WTC11 (cell line): ENCODE measurements at regions not wholly inside any gene's neighbourhood (a gene's known extent, or its start where the extent isn't known, plus 50 kb on each side); places are given as distances from the start of the nearest gene placed in this dataset.

Experiments used
- ATAC-seq: fragments of 200-7000 bp; cut with Tn5 transposase; 2 replicates; pipeline ENCODE4 v1.10.0; 2021; ENCODE audit warnings: mild to moderate bottlenecking, moderate library complexity
- CTCF ChIA-PET: fragments of 300-600 bp; sonication (Branson Sonifier 250); formaldehyde crosslinking; loops from one replicate; lab custom pipeline; 2021; ENCODE audit warnings: antibody characterized with exemption; lab: Charles Lee
- POLR2A ChIA-PET: fragments of 350-600 bp; sonication (Branson Sonifier 250); formaldehyde crosslinking; loops from one replicate; lab custom pipeline; 2021; ENCODE audit warnings: antibody characterized with exemption; lab: Charles Lee
- DNase-seq: peaks from one replicate; pipeline ENCODE4 v3.0.0; 2021; ENCODE audit warnings: low spot score
- H3K27ac Mint-ChIP-seq: 2 replicates; pipeline ENCODE4 v1.8.0; 2021; ENCODE audit warnings: mixed read lengths
- H3K27me3 Mint-ChIP-seq: 2 replicates; pipeline ENCODE4 v1.8.0; 2021; ENCODE audit warnings: low read depth, mild to moderate bottlenecking, moderate library complexity, mixed read lengths
- H3K36me3 Mint-ChIP-seq: 2 replicates; pipeline ENCODE4 v1.8.0; 2021; ENCODE audit warnings: mixed read lengths
- H3K4me1 Mint-ChIP-seq: 2 replicates; pipeline ENCODE4 v1.8.0; 2022; ENCODE audit warnings: mixed read lengths
- H3K4me3 Mint-ChIP-seq: 2 replicates; pipeline ENCODE4 v1.8.0; 2021; ENCODE audit warnings: mild to moderate bottlenecking, moderate library complexity, mixed read lengths
- H3K9me3 Mint-ChIP-seq: 2 replicates; pipeline ENCODE4 v1.8.0; 2021; ENCODE audit warnings: mixed read lengths
- CREB1 ChIP-seq: sonication (generic); formaldehyde crosslinking; IDR thresholded peaks from 2 replicates; pipeline ENCODE4 v1.8.0; 2023; ENCODE audit warnings: mild to moderate bottlenecking, missing genetic modification reagents
- ELF4 ChIP-seq: sonication (generic); formaldehyde crosslinking; IDR thresholded peaks from 2 replicates; pipeline ENCODE4 v1.8.1; 2022; ENCODE audit warnings: low read depth, mild to moderate bottlenecking, moderate library complexity, missing genetic modification reagents
- FOXK1 ChIP-seq: sonication (generic); formaldehyde crosslinking; IDR thresholded peaks from 2 replicates; pipeline ENCODE4 v1.8.0; 2022; ENCODE audit warnings: mild to moderate bottlenecking, moderate library complexity, missing genetic modification reagents
- FOXP4 ChIP-seq: sonication (generic); formaldehyde crosslinking; IDR thresholded peaks from 2 replicates; pipeline ENCODE4 v1.8.0; 2022; ENCODE audit warnings: mild to moderate bottlenecking, missing genetic modification reagents
- JUN ChIP-seq: sonication (generic); formaldehyde crosslinking; IDR thresholded peaks from 2 replicates; pipeline ENCODE4 v1.8.0; 2023; ENCODE audit warnings: mild to moderate bottlenecking, missing genetic modification reagents
- MAX ChIP-seq: sonication (generic); formaldehyde crosslinking; IDR thresholded peaks from 2 replicates; pipeline ENCODE4 v1.8.0; 2022; ENCODE audit warnings: mild to moderate bottlenecking, missing genetic modification reagents
- MYBL2 ChIP-seq: sonication (generic); formaldehyde crosslinking; IDR thresholded peaks from 2 replicates; pipeline ENCODE4 v1.8.1; 2023; ENCODE audit warnings: mild to moderate bottlenecking, moderate library complexity, missing genetic modification reagents
- NR1H2 ChIP-seq: sonication (generic); formaldehyde crosslinking; IDR thresholded peaks from 2 replicates; pipeline ENCODE4 v1.9.0; 2021; ENCODE audit warnings: mild to moderate bottlenecking, moderate library complexity, missing genetic modification reagents
- NR2C2 ChIP-seq: sonication (generic); formaldehyde crosslinking; IDR thresholded peaks from 2 replicates; pipeline ENCODE4 v1.8.0; 2022; ENCODE audit warnings: mild to moderate bottlenecking, missing genetic modification reagents
- PRDM15 ChIP-seq: sonication (generic); formaldehyde crosslinking; IDR thresholded peaks from 2 replicates; pipeline ENCODE4 v1.8.0; 2022; ENCODE audit warnings: missing genetic modification reagents
- RORB ChIP-seq: fragments of 250-450 bp; sonication (Bioruptor Pico); IDR thresholded peaks from 2 replicates; pipeline ENCODE4 v1.9.0; 2021; ENCODE audit warnings: mild to moderate bottlenecking
- SMAD4 ChIP-seq: sonication (generic); formaldehyde crosslinking; IDR thresholded peaks from 2 replicates; pipeline ENCODE4 v1.8.0; 2022; ENCODE audit warnings: mild to moderate bottlenecking, missing genetic modification reagents
- STAT6 ChIP-seq: sonication (generic); formaldehyde crosslinking; conservative IDR thresholded peaks from 2 replicates; pipeline ENCODE4 v1.8.1; 2023; ENCODE audit warnings: mild to moderate bottlenecking, low read depth, missing genetic modification reagents, moderate library complexity
- TEAD1 ChIP-seq: sonication (generic); formaldehyde crosslinking; IDR thresholded peaks from 2 replicates; pipeline ENCODE4 v1.8.0; 2022; ENCODE audit warnings: mild to moderate bottlenecking, missing genetic modification reagents
- TEAD4 ChIP-seq: sonication (generic); formaldehyde crosslinking; IDR thresholded peaks from 2 replicates; pipeline ENCODE4 v1.8.0; 2022; ENCODE audit warnings: mild to moderate bottlenecking, missing genetic modification reagents
- ZNF121 ChIP-seq: sonication (generic); formaldehyde crosslinking; IDR thresholded peaks from 2 replicates; pipeline ENCODE4 v1.8.0; 2023; ENCODE audit warnings: missing genetic modification reagents
- ZNF219 ChIP-seq: sonication (generic); formaldehyde crosslinking; IDR thresholded peaks from 2 replicates; pipeline ENCODE4 v1.8.0; 2023; ENCODE audit warnings: missing genetic modification reagents, mild to moderate bottlenecking, borderline replicate concordance
- TF ChIP-seq, protein P1 (sequence below): sonication (generic); formaldehyde crosslinking; IDR thresholded peaks from 2 replicates; pipeline ENCODE4 v1.8.1; 2023; ENCODE audit warnings: mild to moderate bottlenecking, missing genetic modification reagents, moderate library complexity
- TF ChIP-seq, protein P2 (sequence below): sonication (generic); formaldehyde crosslinking; IDR thresholded peaks from 2 replicates; pipeline ENCODE4 v1.8.1; 2022; ENCODE audit warnings: missing genetic modification reagents, borderline replicate concordance
- TF ChIP-seq, protein P3 (sequence below): sonication (generic); formaldehyde crosslinking; conservative IDR thresholded peaks from 2 replicates; pipeline ENCODE4 v1.8.1; 2022; ENCODE audit warnings: mild to moderate bottlenecking, missing genetic modification reagents

DNA sequence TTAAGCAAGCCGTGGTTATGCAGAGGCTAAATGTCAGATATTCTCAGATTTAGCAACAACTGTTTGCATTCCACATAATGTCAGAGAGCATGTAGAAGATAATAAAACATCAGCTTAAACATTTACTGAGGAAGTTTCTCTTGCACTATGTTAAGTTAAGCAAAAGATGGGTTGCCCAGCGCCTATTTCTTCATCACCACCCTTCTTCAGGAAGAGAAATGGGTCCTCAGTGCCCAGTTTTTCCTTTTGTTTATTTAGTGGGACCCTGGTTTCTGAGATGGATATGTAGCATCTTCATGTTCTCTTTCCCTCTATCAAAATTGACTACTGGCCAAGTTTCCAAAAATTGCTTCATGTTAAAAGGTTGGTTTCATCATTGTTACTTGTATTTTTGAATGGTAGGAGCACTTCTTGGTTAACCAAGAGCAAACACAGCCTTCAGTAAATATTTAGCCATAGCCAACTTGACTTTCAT is 356.8 kb downstream of the RFC3 start:
- ChIA-PET CTCF (no interaction called here), POLR2A (no interaction called here)
- no peak overlapping the region for H3K4me3 Mint-ChIP-seq
- no peaks in the 10 kb centered on the region for H3K36me3 Mint-ChIP-seq
- H3K9me3 Mint-ChIP-seq, result no peaks in the 10 kb centered on the region
- H3K4me1 Mint-ChIP-seq, result peaks cover 15% of the 10 kb centered on the region
- H3K27me3 Mint-ChIP-seq, result no peaks in the 10 kb centered on the region; the same call in 1 of the 2 replicates
- ATAC-seq, result no peak
- TF ChIP-seq SMAD4 (CRISPR knock-in tag), result no peak
- TF ChIP-seq FOXP4 (CRISPR knock-in tag), result no peak
- no peak for TF ChIP-seq ZNF219 (CRISPR knock-in tag)
- no peak for TF ChIP-seq CREB1
- TF ChIP-seq, protein P1, sequence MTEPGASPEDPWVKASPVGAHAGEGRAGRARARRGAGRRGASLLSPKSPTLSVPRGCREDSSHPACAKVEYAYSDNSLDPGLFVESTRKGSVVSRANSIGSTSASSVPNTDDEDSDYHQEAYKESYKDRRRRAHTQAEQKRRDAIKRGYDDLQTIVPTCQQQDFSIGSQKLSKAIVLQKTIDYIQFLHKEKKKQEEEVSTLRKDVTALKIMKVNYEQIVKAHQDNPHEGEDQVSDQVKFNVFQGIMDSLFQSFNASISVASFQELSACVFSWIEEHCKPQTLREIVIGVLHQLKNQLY (CRISPR knock-in tag), result no peak
- TF ChIP-seq ZNF121 (CRISPR knock-in tag), result no peak
- TF ChIP-seq TEAD1, result no peak
- TF ChIP-seq STAT6 (CRISPR knock-in tag), result no peak
- no peak for DNase-seq
- H3K27ac Mint-ChIP-seq, result no peak overlapping the region

DNA sequence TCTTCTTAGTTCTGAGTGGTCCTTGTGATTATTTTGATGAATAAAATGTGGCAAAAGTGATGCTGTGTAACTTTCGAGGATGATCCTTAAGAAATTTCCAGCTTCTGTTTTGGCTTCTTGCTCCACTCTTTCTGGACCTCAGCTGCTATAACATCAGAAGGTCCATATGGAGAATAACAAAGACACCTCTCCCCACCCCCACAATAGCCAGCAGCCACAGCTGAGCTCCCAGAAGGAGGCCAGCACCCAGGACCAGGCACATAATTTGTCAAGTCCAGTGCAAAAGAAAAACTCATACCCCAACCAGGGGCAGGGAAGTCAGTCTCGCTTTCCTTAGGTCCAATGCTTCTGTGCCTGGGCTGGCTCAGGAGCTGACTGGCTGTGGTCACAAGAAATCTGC is 357.6 kb downstream of the RFC3 start:
- no peak for DNase-seq
- Mint-ChIP-seq H3K4me3 (no peak overlapping the region), H3K9me3 (no peaks in the 10 kb centered on the region), H3K27ac (no peak overlapping the region), H3K4me1 (peaks cover 20% of the 10 kb centered on the region), H3K36me3 (no peaks in the 10 kb centered on the region), H3K27me3 (no peaks in the 10 kb centered on the region; the same call in 1 of the 2 replicates)
- ChIA-PET CTCF (no interaction called here), POLR2A (no interaction called here)
- TF ChIP-seq TEAD4, result no peak
- TF ChIP-seq MYBL2 (CRISPR knock-in tag), result no peak
- no peak for TF ChIP-seq NR1H2 (CRISPR knock-in tag)
- TF ChIP-seq NR2C2 (CRISPR knock-in tag), result no peak
- no peak for TF ChIP-seq MAX
- TF ChIP-seq ELF4 (CRISPR knock-in tag), result no peak
- TF ChIP-seq, protein P2, sequence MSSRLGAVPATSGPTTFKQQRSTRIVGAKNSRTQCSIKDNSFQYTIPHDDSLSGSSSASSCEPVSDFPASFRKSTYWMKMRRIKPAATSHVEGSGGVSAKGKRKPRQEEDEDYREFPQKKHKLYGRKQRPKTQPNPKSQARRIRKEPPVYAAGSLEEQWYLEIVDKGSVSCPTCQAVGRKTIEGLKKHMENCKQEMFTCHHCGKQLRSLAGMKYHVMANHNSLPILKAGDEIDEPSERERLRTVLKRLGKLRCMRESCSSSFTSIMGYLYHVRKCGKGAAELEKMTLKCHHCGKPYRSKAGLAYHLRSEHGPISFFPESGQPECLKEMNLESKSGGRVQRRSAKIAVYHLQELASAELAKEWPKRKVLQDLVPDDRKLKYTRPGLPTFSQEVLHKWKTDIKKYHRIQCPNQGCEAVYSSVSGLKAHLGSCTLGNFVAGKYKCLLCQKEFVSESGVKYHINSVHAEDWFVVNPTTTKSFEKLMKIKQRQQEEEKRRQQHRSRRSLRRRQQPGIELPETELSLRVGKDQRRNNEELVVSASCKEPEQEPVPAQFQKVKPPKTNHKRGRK (CRISPR knock-in tag), result no peak
- no peak for ATAC-seq

DNA sequence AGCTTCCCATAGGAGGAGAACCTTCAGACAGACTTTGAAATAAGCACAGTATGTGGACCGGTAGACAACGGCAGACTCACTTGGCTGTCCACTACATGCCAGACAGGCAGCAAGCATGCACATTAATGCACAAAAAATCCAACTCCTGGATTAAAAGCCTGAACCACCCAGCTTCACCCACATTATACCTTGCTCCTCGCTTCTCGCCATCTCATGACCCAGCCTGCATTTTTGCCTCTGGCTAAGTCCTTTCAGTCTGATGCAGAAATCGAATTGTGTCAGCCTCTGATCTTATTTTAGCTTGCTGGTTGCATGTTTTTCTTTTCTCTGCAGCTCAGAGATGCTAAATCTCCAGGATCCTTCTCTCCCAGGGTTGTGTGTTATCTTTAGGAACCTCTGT is 358.7 kb downstream of the RFC3 start:
- Mint-ChIP-seq H3K27me3 (no peaks in the 10 kb centered on the region; the same call in 1 of the 2 replicates), H3K4me1 (peaks cover 20% of the 10 kb centered on the region), H3K4me3 (no peak overlapping the region), H3K27ac (no peak overlapping the region), H3K9me3 (no peaks in the 10 kb centered on the region), H3K36me3 (no peaks in the 10 kb centered on the region)
- DNase-seq (no peak), ATAC-seq (no peak)
- CTCF ChIA-PET, result no interaction called here
- POLR2A ChIA-PET, result no interaction called here
- TF ChIP-seq RORB (CRISPR knock-in tag) (no peak), PRDM15 (no peak), ELF4 (CRISPR knock-in tag) (no peak), JUN (CRISPR knock-in tag) (no peak), FOXK1 (CRISPR knock-in tag) (no peak)
- TF ChIP-seq, protein P1 (CRISPR knock-in tag), result no peak
- TF ChIP-seq, protein P3, sequence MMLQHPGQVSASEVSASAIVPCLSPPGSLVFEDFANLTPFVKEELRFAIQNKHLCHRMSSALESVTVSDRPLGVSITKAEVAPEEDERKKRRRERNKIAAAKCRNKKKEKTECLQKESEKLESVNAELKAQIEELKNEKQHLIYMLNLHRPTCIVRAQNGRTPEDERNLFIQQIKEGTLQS (CRISPR knock-in tag), result no peak
